Limb (tissue), 2 donors: ENCODE measurements at regions not wholly inside any gene's neighbourhood (a gene's known extent, or its start where the extent isn't known, plus 50 kb on each side); places are given as distances from the start of the nearest gene placed in this dataset.
"Not testable (repeated sequence)": the region's sequence is repeated elsewhere in the genome, so short reads cannot be mapped to it uniquely, and the experiment has no call there.

Experiments
- DNase-seq, 2 donors: peaks; one replicate each; pipeline ENCODE4 v3.0.0-alpha.2; 2016; ENCODE audit errors: extremely low spot score in 2 of 2

- DNase-seq, result no peak
Observed at GRCh38 chr4:62548108-62548524, 1348.0 kb downstream of the ADGRL3 start.

GRCh38 chr4:62544428-62544827, 1344.3 kb downstream of the ADGRL3 start:
- DNase-seq, result no peak

GRCh38 chr4:62543002-62543401, 1342.9 kb downstream of the ADGRL3 start:
- no peak for DNase-seq

- DNase-seq, result no peak
Observed at GRCh38 chr4:62533573-62533972, 1333.4 kb downstream of the ADGRL3 start.

GRCh38 chr4:62531731-62532130, 1331.6 kb downstream of the ADGRL3 start:
- no peak for DNase-seq

GRCh38 chr4:62531264-62531663, 1331.1 kb downstream of the ADGRL3 start:
- no peak for DNase-seq

GRCh38 chr4:62528874-62529273, 1328.7 kb downstream of the ADGRL3 start:
- no peak for DNase-seq

GRCh38 chr4:62526671-62527070, 1326.5 kb downstream of the ADGRL3 start:
- no peak for DNase-seq

GRCh38 chr4:62523256-62523655, 1323.1 kb downstream of the ADGRL3 start:
- no peak for DNase-seq

- no peak for DNase-seq
Observed at GRCh38 chr4:62522273-62522672, 1322.1 kb downstream of the ADGRL3 start.

GRCh38 chr4:62517716-62518115, 1317.6 kb downstream of the ADGRL3 start:
- no peak for DNase-seq

GRCh38 chr4:62513306-62513705, 1313.2 kb downstream of the ADGRL3 start:
- no peak for DNase-seq

GRCh38 chr4:62512271-62512670, 1312.1 kb downstream of the ADGRL3 start:
- DNase-seq, result no peak

- DNase-seq, result no peak
Observed at GRCh38 chr4:62510228-62510627, 1310.1 kb downstream of the ADGRL3 start.

GRCh38 chr4:62500296-62500695, 1300.2 kb downstream of the ADGRL3 start:
- no peak for DNase-seq

GRCh38 chr4:62495032-62495431, 1294.9 kb downstream of the ADGRL3 start:
- no peak for DNase-seq

- DNase-seq, result not testable (repeated sequence)
Observed at GRCh38 chr4:62491756-62492155, 1291.6 kb downstream of the ADGRL3 start.

GRCh38 chr4:62490635-62491034, 1290.5 kb downstream of the ADGRL3 start:
- DNase-seq, result no peak

GRCh38 chr4:62487016-62487415, 1286.9 kb downstream of the ADGRL3 start:
- DNase-seq, result no peak

- DNase-seq, result no peak
Observed at GRCh38 chr4:62484357-62484756, 1284.2 kb downstream of the ADGRL3 start.

GRCh38 chr4:62482355-62482754, 1282.2 kb downstream of the ADGRL3 start:
- no peak for DNase-seq

- no peak for DNase-seq
Observed at GRCh38 chr4:62475596-62475995, 1275.5 kb downstream of the ADGRL3 start.

- DNase-seq, result no peak
Observed at GRCh38 chr4:62474802-62475201, 1274.7 kb downstream of the ADGRL3 start.

GRCh38 chr4:62471021-62471420, 1270.9 kb downstream of the ADGRL3 start:
- DNase-seq, result no peak
